ENCODE measurements at regions not wholly inside any gene's neighbourhood (a gene's known extent, or its start where the extent isn't known, plus 50 kb on each side); places are given as distances from the start of the nearest gene placed in this dataset.
"Not testable (repeated sequence)": the region's sequence is repeated elsewhere in the genome, so short reads cannot be mapped to it uniquely, and the experiment has no call there.

GRCh38 chr22:15849772-15850171 is 159.9 kb downstream of the POTEH start:
- DNase-seq, result not testable (repeated sequence)

GRCh38 chr22:15853716-15854373 is 164.0 kb downstream of the POTEH start:
- not testable (repeated sequence) for DNase-seq

GRCh38 chr22:15854421-15854820 is 164.6 kb downstream of the POTEH start:
- peak; percentile 3 for DNase-seq

GRCh38 chr22:15854978-15855377 is 165.2 kb downstream of the POTEH start:
- not testable (repeated sequence) for DNase-seq

- not testable (repeated sequence) for DNase-seq
Observed at GRCh38 chr22:15880926-15881325, 191.1 kb downstream of the POTEH start.

GRCh38 chr22:15904326-15904725 is 214.5 kb downstream of the POTEH start:
- not testable (repeated sequence) for DNase-seq

GRCh38 chr22:15911704-15912103 is 221.9 kb downstream of the POTEH start:
- DNase-seq, result not testable (repeated sequence)

GRCh38 chr22:15919120-15919519 is 229.3 kb downstream of the POTEH start:
- not testable (repeated sequence) for DNase-seq

- not testable (repeated sequence) for DNase-seq
Observed at GRCh38 chr22:15920941-15921340, 231.1 kb downstream of the POTEH start.

- DNase-seq, result not testable (repeated sequence)
Observed at GRCh38 chr22:15922132-15922531, 232.3 kb downstream of the POTEH start.

- not testable (repeated sequence) for DNase-seq
Observed at GRCh38 chr22:15922666-15923065, 232.8 kb downstream of the POTEH start.

GRCh38 chr22:15924820-15925219 is 235.0 kb downstream of the POTEH start:
- DNase-seq, result not testable (repeated sequence)

GRCh38 chr22:15927172-15927571 is 237.3 kb downstream of the POTEH start:
- DNase-seq, result not testable (repeated sequence)
